PC-9 (cell line): ENCODE measurements at regions not wholly inside any gene's neighbourhood (a gene's known extent, or its start where the extent isn't known, plus 50 kb on each side); places are given as distances from the start of the nearest gene placed in this dataset.

Experiments used
- EZH2 ChIP-seq: fragments of 200-600 bp; sonication (generic); IDR thresholded peaks from 2 replicates; pipeline ENCODE4 v1.8.0; 2017; ENCODE audit warnings: antibody characterized with exemption, low read depth
- TF ChIP-seq, protein P1 (sequence below): fragments of 200-600 bp; sonication (generic); conservative IDR thresholded peaks from 2 replicates; pipeline ENCODE4 v1.6.1; 2017; ENCODE audit warnings: mixed run types, antibody characterized with exemption, mild to moderate bottlenecking, moderate library complexity

DNA sequence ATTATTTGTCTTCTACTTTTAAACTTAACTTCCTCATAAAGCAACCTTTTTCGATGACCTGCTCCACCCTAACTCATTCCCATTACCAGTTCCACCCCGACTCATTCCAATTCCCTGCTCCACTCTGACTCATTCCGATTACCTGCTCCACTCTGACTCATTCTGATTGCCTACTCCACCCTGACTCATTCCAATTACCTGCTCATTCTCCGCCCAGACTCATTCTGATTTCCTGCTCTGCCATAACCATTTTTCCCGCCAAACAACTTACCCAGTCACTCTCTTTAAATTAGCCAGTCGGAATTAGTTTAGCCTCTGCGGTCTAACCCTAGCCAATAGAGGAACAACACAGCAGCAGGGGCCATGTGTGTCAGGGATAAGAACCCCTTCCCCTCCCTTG is 249.1 kb downstream of the DPY19L2 start:
- TF ChIP-seq, protein P1, sequence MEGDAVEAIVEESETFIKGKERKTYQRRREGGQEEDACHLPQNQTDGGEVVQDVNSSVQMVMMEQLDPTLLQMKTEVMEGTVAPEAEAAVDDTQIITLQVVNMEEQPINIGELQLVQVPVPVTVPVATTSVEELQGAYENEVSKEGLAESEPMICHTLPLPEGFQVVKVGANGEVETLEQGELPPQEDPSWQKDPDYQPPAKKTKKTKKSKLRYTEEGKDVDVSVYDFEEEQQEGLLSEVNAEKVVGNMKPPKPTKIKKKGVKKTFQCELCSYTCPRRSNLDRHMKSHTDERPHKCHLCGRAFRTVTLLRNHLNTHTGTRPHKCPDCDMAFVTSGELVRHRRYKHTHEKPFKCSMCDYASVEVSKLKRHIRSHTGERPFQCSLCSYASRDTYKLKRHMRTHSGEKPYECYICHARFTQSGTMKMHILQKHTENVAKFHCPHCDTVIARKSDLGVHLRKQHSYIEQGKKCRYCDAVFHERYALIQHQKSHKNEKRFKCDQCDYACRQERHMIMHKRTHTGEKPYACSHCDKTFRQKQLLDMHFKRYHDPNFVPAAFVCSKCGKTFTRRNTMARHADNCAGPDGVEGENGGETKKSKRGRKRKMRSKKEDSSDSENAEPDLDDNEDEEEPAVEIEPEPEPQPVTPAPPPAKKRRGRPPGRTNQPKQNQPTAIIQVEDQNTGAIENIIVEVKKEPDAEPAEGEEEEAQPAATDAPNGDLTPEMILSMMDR: no peak
- TF ChIP-seq EZH2: no peak
